ENCODE measurements at regions not wholly inside any gene's neighbourhood (a gene's known extent, or its start where the extent isn't known, plus 50 kb on each side); places are given as distances from the start of the nearest gene placed in this dataset.

DNA sequence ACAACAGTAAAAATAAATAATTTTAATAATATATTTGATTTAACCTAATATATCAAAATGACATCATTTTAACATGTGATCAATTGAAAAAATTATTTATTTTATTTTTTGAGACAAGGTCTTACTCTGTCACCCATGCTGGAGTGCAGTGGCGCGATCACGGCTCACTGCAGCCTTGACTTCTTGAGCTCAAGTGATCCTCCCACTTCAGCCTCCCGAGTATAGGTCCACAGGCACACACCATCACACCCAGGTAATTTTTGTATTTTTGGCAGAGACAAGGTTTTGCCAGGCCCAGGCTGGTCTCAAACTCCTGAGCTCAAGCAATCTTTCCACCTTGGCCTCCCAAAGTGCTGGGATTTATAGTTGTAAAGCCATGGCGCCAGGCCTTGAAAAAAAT is 126.7 kb upstream of the COPS8 start:
- TF ChIP-seq, protein P1, sequence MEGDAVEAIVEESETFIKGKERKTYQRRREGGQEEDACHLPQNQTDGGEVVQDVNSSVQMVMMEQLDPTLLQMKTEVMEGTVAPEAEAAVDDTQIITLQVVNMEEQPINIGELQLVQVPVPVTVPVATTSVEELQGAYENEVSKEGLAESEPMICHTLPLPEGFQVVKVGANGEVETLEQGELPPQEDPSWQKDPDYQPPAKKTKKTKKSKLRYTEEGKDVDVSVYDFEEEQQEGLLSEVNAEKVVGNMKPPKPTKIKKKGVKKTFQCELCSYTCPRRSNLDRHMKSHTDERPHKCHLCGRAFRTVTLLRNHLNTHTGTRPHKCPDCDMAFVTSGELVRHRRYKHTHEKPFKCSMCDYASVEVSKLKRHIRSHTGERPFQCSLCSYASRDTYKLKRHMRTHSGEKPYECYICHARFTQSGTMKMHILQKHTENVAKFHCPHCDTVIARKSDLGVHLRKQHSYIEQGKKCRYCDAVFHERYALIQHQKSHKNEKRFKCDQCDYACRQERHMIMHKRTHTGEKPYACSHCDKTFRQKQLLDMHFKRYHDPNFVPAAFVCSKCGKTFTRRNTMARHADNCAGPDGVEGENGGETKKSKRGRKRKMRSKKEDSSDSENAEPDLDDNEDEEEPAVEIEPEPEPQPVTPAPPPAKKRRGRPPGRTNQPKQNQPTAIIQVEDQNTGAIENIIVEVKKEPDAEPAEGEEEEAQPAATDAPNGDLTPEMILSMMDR (IDR thresholded peaks at IDR 0.05), result no peak
- no peak for TF ChIP-seq POLR2A (IDR thresholded peaks at IDR 0.05)
